Stomach (tissue), 4 donors: ENCODE measurements at regions not wholly inside any gene's neighbourhood (a gene's known extent, or its start where the extent isn't known, plus 50 kb on each side); places are given as distances from the start of the nearest gene placed in this dataset.

ENCODE experiments used
- CTCF ChIP-seq, 7 experiments: fragments of 450-650 bp in 4 of 7; fragments of 200-600 bp in 3 of 7; sonication (generic) in 3 of 7; IDR thresholded peaks; one replicate each; pipeline ENCODE4 v1.5.1; 2016 to 2019; ENCODE audit warnings: antibody characterized with exemption in 7 of 7, control low read depth in 2 of 7, mild to moderate bottlenecking in 1 of 7
- POLR2A ChIP-seq, 4 donors: fragments of 450-650 bp; IDR thresholded peaks; one replicate each; pipeline ENCODE4 v1.6.1; 2016; ENCODE audit warnings: antibody characterized with exemption in 4 of 4, control low read depth in 2 of 4, mild to moderate bottlenecking in 1 of 4, moderate library complexity in 1 of 4
- POLR2AphosphoS5 ChIP-seq, 3 donors: sonication (generic); formaldehyde crosslinking; IDR thresholded peaks; one replicate each; pipeline ENCODE4 v1.6.1; 2016; ENCODE audit warnings: antibody characterized with exemption in 3 of 3

DNA sequence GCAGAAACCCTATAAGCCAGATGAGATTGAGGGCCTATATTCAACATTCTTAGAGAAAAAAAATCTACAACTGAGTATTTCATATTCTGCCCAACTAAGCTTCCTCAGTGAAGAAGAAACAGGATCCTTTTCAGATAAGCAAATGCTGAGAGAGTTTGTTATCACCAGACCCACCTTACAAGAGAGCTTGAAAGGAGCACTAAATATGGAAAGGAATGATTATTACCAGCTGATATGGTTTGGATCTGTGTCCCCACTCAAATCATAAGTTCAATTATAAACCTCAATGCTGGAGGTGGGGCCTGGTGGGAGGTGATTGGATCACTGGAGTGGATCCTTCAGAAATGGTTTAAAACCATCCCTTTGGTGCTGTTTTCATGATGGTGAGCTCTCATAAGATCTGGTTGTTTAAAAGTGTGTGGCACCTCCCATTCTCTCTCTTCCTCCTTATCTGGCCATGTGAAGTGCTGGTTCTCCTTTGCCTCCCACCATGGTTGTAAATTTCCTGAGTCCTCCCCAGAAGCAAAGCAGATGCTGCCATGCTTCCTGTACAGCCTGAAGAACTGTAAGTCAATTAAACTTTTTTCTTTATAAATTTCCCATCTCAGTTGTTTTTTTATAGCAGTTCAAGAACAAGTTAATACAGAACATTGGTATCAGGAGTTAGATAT, 144.2 kb downstream of the MSN start:
- no peak for TF ChIP-seq CTCF (IDR thresholded peaks at IDR 0.05)
- TF ChIP-seq POLR2AphosphoS5 (IDR thresholded peaks at IDR 0.05): no peak
- no peak for TF ChIP-seq POLR2A (IDR thresholded peaks at IDR 0.05)
